Breast epithelium (tissue), 4 donors: ENCODE measurements at regions not wholly inside any gene's neighbourhood (a gene's known extent, or its start where the extent isn't known, plus 50 kb on each side); places are given as distances from the start of the nearest gene placed in this dataset.

Source experiments
- DNase-seq, 2 donors: peaks; one replicate each; pipeline ENCODE4 v3.0.0-alpha.2; 2019; ENCODE audit warnings: low spot score in 2 of 2
- H3K27ac ChIP-seq, 2 donors: fragments of 200-600 bp; sonication (generic) in 1 of 2; one replicate each; pipeline ENCODE4 v1.5.1; 2016 to 2019; ENCODE audit warnings: mild to moderate bottlenecking in 1 of 2
- H3K27me3 ChIP-seq, 2 donors: fragments of 200-600 bp; sonication (generic) in 1 of 2; one replicate each; pipeline versions ENCODE4 v1.5.1 to v1.6.0; 2017 to 2019; ENCODE audit warnings: control low read depth in 1 of 2, mild to moderate bottlenecking in 1 of 2
- H3K36me3 ChIP-seq: fragments of 200-600 bp; one replicate; pipeline ENCODE4 v1.5.1; 2019
- H3K4me1 ChIP-seq, 2 donors: fragments of 200-600 bp; sonication (generic); one replicate each; pipeline ENCODE4 v1.5.1; 2016 to 2019; ENCODE audit warnings: control low read depth in 1 of 2
- H3K4me3 ChIP-seq, 3 donors: fragments of 200-600 bp; sonication (generic); 1 replicate in 2 of 3; 2 replicates in 1 of 3; pipeline ENCODE4 v1.5.1; 2016 to 2019; ENCODE audit warnings: mild to moderate bottlenecking in 3 of 3, moderate library complexity in 2 of 3
- H3K9me3 ChIP-seq, 2 donors: fragments of 200-600 bp; sonication (generic) in 1 of 2; one replicate each; pipeline ENCODE4 v1.5.1; 2016 to 2019; ENCODE audit warnings: control low read depth in 1 of 2
- CTCF ChIP-seq, 3 donors: fragments of 450-650 bp; IDR thresholded peaks; one replicate each; pipeline ENCODE4 v1.5.1; 2016 to 2017; ENCODE audit warnings: antibody characterized with exemption in 3 of 3, mild to moderate bottlenecking in 3 of 3, moderate library complexity in 3 of 3
- POLR2A ChIP-seq: fragments of 450-650 bp; IDR thresholded peaks from one replicate; pipeline ENCODE4 v1.6.1; 2016; ENCODE audit warnings: antibody characterized with exemption, mild to moderate bottlenecking, moderate library complexity
- POLR2AphosphoS5 ChIP-seq, 3 donors: sonication (generic); formaldehyde crosslinking; IDR thresholded peaks; one replicate each; pipeline ENCODE4 v1.6.1; 2017; ENCODE audit warnings: antibody characterized with exemption in 3 of 3
- intact Hi-C: fragments of 100-400 bp; cut with DNase I; formaldehyde crosslinking; loops from one replicate; pipeline ENCODE4 v1.15.1; 2023; ENCODE audit warnings: low total_unique reads

GRCh38 chr11:123313262-123313661 is 116.8 kb upstream of the GRAMD1B start:
- peaks cover 0 to 3% of the 10 kb centered on the region in 2 donors for H3K4me1 ChIP-seq
- H3K9me3 ChIP-seq: no peaks in the 10 kb centered on the region
- TF ChIP-seq POLR2AphosphoS5 (IDR thresholded peaks at IDR 0.05): no peak
- no peak for TF ChIP-seq CTCF (IDR thresholded peaks at IDR 0.05)
- TF ChIP-seq POLR2A: no peak
- no peak overlapping the region for H3K4me3 ChIP-seq
- no peaks in the 10 kb centered on the region for H3K27me3 ChIP-seq
- DNase-seq: no peak
- intact Hi-C loops: no loop called here
- H3K36me3 ChIP-seq: no peaks in the 10 kb centered on the region
- H3K27ac ChIP-seq: no peak overlapping the region

DNA sequence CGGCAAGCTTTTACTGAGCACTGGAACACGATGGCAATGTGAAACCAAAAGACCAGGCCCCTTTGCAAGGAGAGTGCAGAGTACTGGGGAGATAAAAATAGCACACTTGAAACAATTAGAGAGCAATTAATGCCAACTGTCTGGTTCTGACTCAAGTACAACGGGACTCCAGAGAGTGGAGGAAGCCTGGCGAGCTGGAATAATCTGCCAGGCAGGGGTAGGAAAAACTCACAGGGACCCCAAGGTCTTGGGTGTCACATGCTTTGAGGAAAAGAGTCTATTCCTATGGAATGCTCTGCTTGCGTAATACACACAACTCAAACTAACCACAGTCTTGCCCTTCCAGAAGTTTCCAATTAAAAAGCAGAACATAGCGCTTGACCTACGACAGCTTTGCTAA is 113.0 kb upstream of the CLMP start:
- Histone ChIP-seq H3K4me3 (no peak overlapping the region), H3K4me1 (peaks cover 0 to 3% of the 10 kb centered on the region in 2 donors), H3K27me3 (no peaks in the 10 kb centered on the region), H3K27ac (peak overlapping the region; percentile 54 to 66), H3K36me3 (no peaks in the 10 kb centered on the region), H3K9me3 (no peaks in the 10 kb centered on the region)
- TF ChIP-seq POLR2AphosphoS5 (IDR thresholded peaks at IDR 0.05) (peak in 1 of 3 donors; percentile 54), CTCF (IDR thresholded peaks at IDR 0.05) (no peak), POLR2A (no peak)
- intact Hi-C loops: no loop called here
- no peak for DNase-seq

DNA sequence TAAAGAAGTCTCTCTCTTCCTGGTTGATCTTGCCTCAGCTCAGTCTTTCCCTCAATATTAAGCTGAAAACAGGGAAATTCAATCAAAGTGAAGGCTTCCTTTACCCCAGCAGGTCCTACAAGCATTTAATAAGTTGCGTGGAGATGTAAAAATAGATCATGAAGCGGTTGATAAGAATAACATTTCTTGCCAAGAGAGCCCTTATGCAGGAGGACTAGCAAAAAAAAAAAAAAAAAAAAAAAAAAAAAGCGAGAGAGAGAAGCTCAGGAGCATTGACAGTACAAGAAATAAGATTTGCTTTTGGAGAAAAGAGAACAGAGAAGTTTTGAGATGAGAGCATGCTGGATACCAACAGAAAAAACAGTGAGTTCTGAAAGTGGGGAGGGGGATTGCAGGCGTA is 112.2 kb upstream of the CLMP start:
- H3K4me3 ChIP-seq: no peak overlapping the region
- H3K27ac ChIP-seq: peak overlapping the region in 1 of 2 donors; percentile 32
- no peak for DNase-seq
- intact Hi-C loops: no loop called here
- H3K9me3 ChIP-seq: no peaks in the 10 kb centered on the region
- H3K36me3 ChIP-seq: no peaks in the 10 kb centered on the region
- no peak for TF ChIP-seq CTCF (IDR thresholded peaks at IDR 0.05)
- no peak for TF ChIP-seq POLR2A
- TF ChIP-seq POLR2AphosphoS5 (IDR thresholded peaks at IDR 0.05): no peak
- H3K4me1 ChIP-seq: peaks cover 0 to 3% of the 10 kb centered on the region in 2 donors
- H3K27me3 ChIP-seq: no peaks in the 10 kb centered on the region

DNA sequence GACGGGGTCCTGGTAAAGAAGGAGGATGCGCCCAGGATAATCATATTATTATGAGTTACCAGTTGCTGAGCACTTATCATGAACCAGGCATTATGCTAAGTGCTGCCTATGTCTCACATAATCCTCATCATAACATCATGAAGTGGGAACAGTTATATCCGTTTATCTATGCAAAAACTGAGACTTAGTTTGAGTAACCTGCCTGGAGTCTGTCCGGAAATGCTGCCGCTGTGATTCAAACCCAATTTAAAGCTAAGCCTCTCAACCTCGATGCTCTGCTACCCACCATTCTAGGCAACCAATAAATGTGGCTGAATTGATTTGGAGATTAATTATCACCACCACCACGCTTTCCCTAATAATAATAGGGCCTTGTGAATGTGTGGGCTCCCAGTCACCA is 111.5 kb upstream of the CLMP start:
- Histone ChIP-seq H3K4me1 (peaks cover 0 to 3% of the 10 kb centered on the region in 2 donors), H3K9me3 (no peaks in the 10 kb centered on the region), H3K27me3 (no peaks in the 10 kb centered on the region), H3K4me3 (no peak overlapping the region), H3K36me3 (no peaks in the 10 kb centered on the region), H3K27ac (no peak overlapping the region)
- intact Hi-C loops: no loop called here
- TF ChIP-seq POLR2AphosphoS5 (IDR thresholded peaks at IDR 0.05): no peak
- TF ChIP-seq CTCF (IDR thresholded peaks at IDR 0.05): no peak
- no peak for TF ChIP-seq POLR2A
- no peak for DNase-seq

GRCh38 chr11:123305601-123306375 is 110.7 kb upstream of the CLMP start:
- Histone ChIP-seq H3K4me3 (no peak overlapping the region), H3K36me3 (no peaks in the 10 kb centered on the region), H3K9me3 (no peaks in the 10 kb centered on the region), H3K27ac (no peak overlapping the region), H3K4me1 (peaks cover 0 to 3% of the 10 kb centered on the region in 2 donors), H3K27me3 (no peaks in the 10 kb centered on the region)
- intact Hi-C loops: no loop called here
- TF ChIP-seq CTCF (IDR thresholded peaks at IDR 0.05): no peak
- TF ChIP-seq POLR2AphosphoS5 (IDR thresholded peaks at IDR 0.05): no peak
- no peak for TF ChIP-seq POLR2A
- DNase-seq: no peak
